IMR-90 (cell line): ENCODE measurements at regions not wholly inside any gene's neighbourhood (a gene's known extent, or its start where the extent isn't known, plus 50 kb on each side); places are given as distances from the start of the nearest gene placed in this dataset.

Experiments used
- ATAC-seq: fragments of 200-7000 bp; cut with Tn5 transposase; 2 replicates; pipeline ENCODE4 v1.9.1; 2020; ENCODE audit warnings: low read depth, mild to moderate bottlenecking, moderate library complexity
- BruUV-seq: library from RNA; stranded (reverse); fragments of 400-500 nt; replicated peaks from 2 replicates; lab custom pipeline; 2021; lab: Mats Ljungman, UMichigan
- CTCF ChIA-PET: fragments of 300-600 bp; formaldehyde crosslinking; extraction: SDS; loops from one replicate; lab custom pipeline; 2021; ENCODE audit warnings: antibody characterized with exemption; lab: Yijun Ruan, JAX
- POLR2A ChIA-PET: fragments of 300-600 bp; sonication (Branson Sonifier 250); formaldehyde crosslinking; loops from one replicate; lab custom pipeline; 2022; ENCODE audit warnings: antibody characterized with exemption; ENCODE audit not compliant: unreplicated experiment; lab: Charles Lee
- DNase-seq: peaks from one replicate; pipeline ENCODE4 v3.0.0; 2013
- H2AFZ ChIP-seq: replicated peaks from 2 replicates; pipeline ENCODE3; 2013; ENCODE audit warnings: low read length, mild to moderate bottlenecking; ENCODE audit not compliant: poor library complexity
- H2AK5ac ChIP-seq: 2 replicates; pipeline ENCODE4 v1.6.1; 2013; ENCODE audit warnings: low read depth, low read length, inconsistent platforms
- H2AK9ac ChIP-seq: replicated peaks from 2 replicates; pipeline ENCODE3; 2013; ENCODE audit warnings: mild to moderate bottlenecking, low read depth, low read length, moderate library complexity; ENCODE audit not compliant: poor library complexity
- H2BK120ac ChIP-seq: 2 replicates; pipeline ENCODE4 v1.6.1; 2013; ENCODE audit warnings: low read depth, low read length, inconsistent platforms
- H2BK15ac ChIP-seq: 3 replicates; pipeline ENCODE4 v1.6.1; 2013; ENCODE audit warnings: low read depth, low read length, inconsistent platforms
- H2BK20ac ChIP-seq: 2 replicates; pipeline ENCODE4 v1.6.1; 2013; ENCODE audit warnings: low read depth, mild to moderate bottlenecking, inconsistent platforms, low read length, moderate library complexity
- H2BK5ac ChIP-seq: 2 replicates; pipeline ENCODE4 v1.6.1; 2013; ENCODE audit warnings: mild to moderate bottlenecking, low read depth, low read length, inconsistent platforms; ENCODE audit not compliant: poor library complexity, severe bottlenecking
- H3K14ac ChIP-seq: replicated peaks from 2 replicates; pipeline ENCODE4 v1.6.1; 2013; ENCODE audit warnings: low read depth, low read length, inconsistent platforms
- H3K18ac ChIP-seq: 2 replicates; pipeline ENCODE4 v1.6.1; 2013; ENCODE audit warnings: low read depth, low read length, control low read depth
- H3K23ac ChIP-seq: 2 replicates; pipeline ENCODE4 v1.6.1; 2013; ENCODE audit warnings: low read depth, low read length, inconsistent platforms
- H3K27ac ChIP-seq: 2 replicates; pipeline ENCODE4 v1.5.1; 2013; ENCODE audit warnings: mild to moderate bottlenecking, control low read depth, low read length; ENCODE audit not compliant: insufficient read depth
- H3K27me3 ChIP-seq: 2 replicates; pipeline ENCODE4 v1.6.1; 2013; ENCODE audit warnings: low read length; ENCODE audit not compliant: control insufficient read depth, insufficient read depth
- H3K36me3 ChIP-seq: 2 replicates; pipeline ENCODE4 v1.6.1; 2013; ENCODE audit warnings: low read length, mixed read lengths; ENCODE audit not compliant: control insufficient read depth, insufficient read depth
- H3K4ac ChIP-seq: 2 replicates; pipeline ENCODE4 v1.6.1; 2013; ENCODE audit warnings: low read depth, low read length, inconsistent platforms
- H3K4me1 ChIP-seq: 2 replicates; pipeline ENCODE4 v1.6.1; 2013; ENCODE audit warnings: low read length, mixed read lengths; ENCODE audit not compliant: control insufficient read depth, insufficient read depth
- H3K4me2 ChIP-seq: 2 replicates; pipeline ENCODE4 v1.6.1; 2013; ENCODE audit warnings: low read depth, mild to moderate bottlenecking, control low read depth, low read length, moderate library complexity
- H3K4me3 ChIP-seq: 2 replicates; pipeline ENCODE4 v1.5.1; 2013; ENCODE audit warnings: low read depth, mild to moderate bottlenecking, control low read depth, low read length, moderate library complexity; ENCODE audit not compliant: insufficient read depth
- H3K56ac ChIP-seq: 2 replicates; pipeline ENCODE4 v1.6.1; 2013; ENCODE audit warnings: low read length, inconsistent platforms; ENCODE audit not compliant: insufficient read depth; ENCODE audit errors: extremely low read depth
- H3K79me1 ChIP-seq, 2 experiments: 2 replicates each; pipeline ENCODE4 v1.6.1; 2013; ENCODE audit warnings: low read length in 2 of 2, inconsistent platforms in 1 of 2, low read depth in 1 of 2
- H3K9ac ChIP-seq: 2 replicates; pipeline ENCODE4 v1.6.1; 2013; ENCODE audit warnings: low read depth, low read length, control low read depth
- H3K9me1 ChIP-seq: 2 replicates; pipeline ENCODE4 v1.6.1; 2013; ENCODE audit warnings: low read length, inconsistent platforms; ENCODE audit not compliant: insufficient read depth
- H3K9me3 ChIP-seq: 2 replicates; pipeline ENCODE4 v1.6.1; 2013; ENCODE audit warnings: low read length; ENCODE audit not compliant: control insufficient read depth, insufficient read depth
- H4K20me1 ChIP-seq: 2 replicates; pipeline ENCODE4 v1.6.1; 2013; ENCODE audit warnings: low read length, inconsistent platforms; ENCODE audit not compliant: insufficient read depth
- H4K5ac ChIP-seq: 2 replicates; pipeline ENCODE4 v1.6.1; 2013; ENCODE audit warnings: mild to moderate bottlenecking, low read depth, low read length, control low read depth
- H4K8ac ChIP-seq, 2 experiments: 2 replicates each; pipeline ENCODE4 v1.6.1; 2013; ENCODE audit warnings: low read depth in 2 of 2, low read length in 2 of 2, control low read depth in 1 of 2, inconsistent platforms in 1 of 2
- H4K91ac ChIP-seq: 2 replicates; pipeline ENCODE4 v1.6.1; 2013; ENCODE audit warnings: low read depth, low read length, inconsistent platforms; ENCODE audit not compliant: insufficient read depth
- BHLHE40 ChIP-seq: fragments of 150-350 bp; IDR thresholded peaks from 2 replicates; pipeline ENCODE4 v1.6.1; 2016; ENCODE audit warnings: mild to moderate bottlenecking, low read depth, low read length
- CEBPB ChIP-seq: IDR thresholded peaks from 2 replicates; pipeline ENCODE4 v1.6.1; 2012; ENCODE audit warnings: low read depth, low read length, improper control_type of control experiment
- CHD1 ChIP-seq: IDR thresholded peaks from 2 replicates; pipeline ENCODE4 v1.6.1; 2012; ENCODE audit warnings: low read depth, low read length, improper control_type of control experiment
- FOS ChIP-seq: fragments of 150-350 bp; IDR thresholded peaks from 2 replicates; pipeline ENCODE4 v1.6.1; 2016; ENCODE audit warnings: low read depth, low read length
- MAZ ChIP-seq: IDR thresholded peaks from 2 replicates; pipeline ENCODE4 v1.6.1; 2012; ENCODE audit warnings: low read depth, mild to moderate bottlenecking, low read length, improper control_type of control experiment, moderate library complexity, borderline replicate concordance
- MXI1 ChIP-seq: IDR thresholded peaks from 2 replicates; pipeline ENCODE4 v1.6.1; 2012; ENCODE audit warnings: low read depth, mild to moderate bottlenecking, low read length, moderate library complexity, borderline replicate concordance
- NFE2L2 ChIP-seq: fragments of 150-350 bp; IDR thresholded peaks from 2 replicates; pipeline ENCODE4 v1.6.1; 2016; ENCODE audit warnings: low read depth, mild to moderate bottlenecking, low read length
- POLR2A ChIP-seq: IDR thresholded peaks from 2 replicates; pipeline ENCODE4 v1.6.1; 2012; ENCODE audit warnings: mild to moderate bottlenecking, low read depth, low read length
- RAD21 ChIP-seq: IDR thresholded peaks from 2 replicates; pipeline ENCODE4 v1.6.1; 2012; ENCODE audit warnings: low read length, improper control_type of control experiment
- RCOR1 ChIP-seq: IDR thresholded peaks from 2 replicates; pipeline ENCODE4 v1.6.1; 2012; ENCODE audit warnings: mild to moderate bottlenecking, low read length, improper control_type of control experiment; ENCODE audit not compliant: insufficient replicate concordance
- WGBS, 2 experiments: methylation state at CpG; one replicate each; pipeline versions ENCODE4 v1.1.5 to v1.1.7; 2013; ENCODE audit warnings: missing lambda C conversion rate in 2 of 2; ENCODE audit not compliant: insufficient read length in 1 of 2; ENCODE audit errors: extremely low coverage in 2 of 2; 5-methylcytosine and 5-hydroxymethylcytosine counted together
- dilution Hi-C: fragments of 300-500 bp; cut with HindIII; formaldehyde crosslinking; loops from one replicate; pipeline ENCODE4 v1.14.3; 2018; ENCODE audit warnings: low sequenced_read_pairs; ENCODE audit not compliant: unreplicated experiment
- in situ Hi-C: fragments of 300-500 bp; cut with MboI; formaldehyde crosslinking; loops from 3 replicates; pipeline ENCODE4 v1.14.3; 2019; ENCODE audit warnings: low sequenced_read_pairs, inconsistent platforms, mixed read lengths
- intact Hi-C: fragments of 100-400 bp; cut with micrococcal nuclease; formaldehyde crosslinking; loops from 2 replicates; pipeline ENCODE4 v1.10.0; 2022
- TF ChIP-seq, protein P1 (sequence below): fragments of 150-350 bp; IDR thresholded peaks from 2 replicates; pipeline ENCODE4 v1.6.1; 2016; ENCODE audit warnings: low read depth, mild to moderate bottlenecking, low read length, moderate library complexity, borderline replicate concordance
- TF ChIP-seq, protein P2 (sequence below): fragments of 150-350 bp; IDR thresholded peaks from 2 replicates; pipeline ENCODE4 v1.6.1; 2017; ENCODE audit warnings: mild to moderate bottlenecking, antibody characterized with exemption, low read length, low read depth
- TF ChIP-seq, protein P3 (sequence below): conservative IDR thresholded peaks from 2 replicates; pipeline ENCODE4 v1.5.1; 2012; ENCODE audit warnings: mild to moderate bottlenecking, low read depth, low read length, improper control_type of control experiment

DNA sequence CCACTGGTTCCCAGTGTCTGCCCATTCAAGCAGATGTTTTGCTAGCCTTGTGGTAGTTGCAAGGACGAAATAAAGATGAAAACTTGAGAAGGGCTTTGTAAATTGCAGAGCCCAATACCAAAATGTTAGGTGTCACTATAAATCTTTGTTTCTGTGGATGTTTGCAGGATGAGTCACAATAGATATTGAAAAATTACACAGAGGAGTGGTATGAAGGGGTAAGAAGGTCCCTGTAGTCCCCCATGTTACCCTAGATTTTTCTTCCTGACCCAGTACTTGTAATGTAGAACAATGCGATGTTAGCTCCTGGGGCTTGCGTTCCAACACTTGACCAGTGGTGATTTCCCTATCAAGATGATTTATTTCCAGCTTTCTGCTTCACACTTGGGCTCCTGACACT lies 102.6 kb upstream of the LYZL1 start:
- no peak overlapping the region for H2BK15ac ChIP-seq
- WGBS, 2 experiments: no CpG with 5 or more reads among the region's 3 CpGs
- dilution Hi-C loops (no loop called here), in situ Hi-C loops (no loop called here), intact Hi-C loops (no loop called here)
- H3K4me3 ChIP-seq: no peak overlapping the region
- H4K20me1 ChIP-seq: no peaks in the 10 kb centered on the region
- no peak overlapping the region for H3K9ac ChIP-seq
- peaks cover 2% of the 10 kb centered on the region; the same call in 1 of the 2 replicates for H3K4me1 ChIP-seq
- POLR2A ChIA-PET: no interaction called here
- TF ChIP-seq RAD21 (no peak), CEBPB (no peak), MXI1 (no peak), FOS (no peak), BHLHE40 (no peak), MAZ (no peak), RCOR1 (no peak), NFE2L2 (no peak), CHD1 (no peak), POLR2A (no peak)
- TF ChIP-seq, protein P1, sequence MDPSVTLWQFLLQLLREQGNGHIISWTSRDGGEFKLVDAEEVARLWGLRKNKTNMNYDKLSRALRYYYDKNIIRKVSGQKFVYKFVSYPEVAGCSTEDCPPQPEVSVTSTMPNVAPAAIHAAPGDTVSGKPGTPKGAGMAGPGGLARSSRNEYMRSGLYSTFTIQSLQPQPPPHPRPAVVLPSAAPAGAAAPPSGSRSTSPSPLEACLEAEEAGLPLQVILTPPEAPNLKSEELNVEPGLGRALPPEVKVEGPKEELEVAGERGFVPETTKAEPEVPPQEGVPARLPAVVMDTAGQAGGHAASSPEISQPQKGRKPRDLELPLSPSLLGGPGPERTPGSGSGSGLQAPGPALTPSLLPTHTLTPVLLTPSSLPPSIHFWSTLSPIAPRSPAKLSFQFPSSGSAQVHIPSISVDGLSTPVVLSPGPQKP: no peak
- TF ChIP-seq, protein P2, sequence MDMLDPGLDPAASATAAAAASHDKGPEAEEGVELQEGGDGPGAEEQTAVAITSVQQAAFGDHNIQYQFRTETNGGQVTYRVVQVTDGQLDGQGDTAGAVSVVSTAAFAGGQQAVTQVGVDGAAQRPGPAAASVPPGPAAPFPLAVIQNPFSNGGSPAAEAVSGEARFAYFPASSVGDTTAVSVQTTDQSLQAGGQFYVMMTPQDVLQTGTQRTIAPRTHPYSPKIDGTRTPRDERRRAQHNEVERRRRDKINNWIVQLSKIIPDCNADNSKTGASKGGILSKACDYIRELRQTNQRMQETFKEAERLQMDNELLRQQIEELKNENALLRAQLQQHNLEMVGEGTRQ: no peak
- TF ChIP-seq, protein P3, sequence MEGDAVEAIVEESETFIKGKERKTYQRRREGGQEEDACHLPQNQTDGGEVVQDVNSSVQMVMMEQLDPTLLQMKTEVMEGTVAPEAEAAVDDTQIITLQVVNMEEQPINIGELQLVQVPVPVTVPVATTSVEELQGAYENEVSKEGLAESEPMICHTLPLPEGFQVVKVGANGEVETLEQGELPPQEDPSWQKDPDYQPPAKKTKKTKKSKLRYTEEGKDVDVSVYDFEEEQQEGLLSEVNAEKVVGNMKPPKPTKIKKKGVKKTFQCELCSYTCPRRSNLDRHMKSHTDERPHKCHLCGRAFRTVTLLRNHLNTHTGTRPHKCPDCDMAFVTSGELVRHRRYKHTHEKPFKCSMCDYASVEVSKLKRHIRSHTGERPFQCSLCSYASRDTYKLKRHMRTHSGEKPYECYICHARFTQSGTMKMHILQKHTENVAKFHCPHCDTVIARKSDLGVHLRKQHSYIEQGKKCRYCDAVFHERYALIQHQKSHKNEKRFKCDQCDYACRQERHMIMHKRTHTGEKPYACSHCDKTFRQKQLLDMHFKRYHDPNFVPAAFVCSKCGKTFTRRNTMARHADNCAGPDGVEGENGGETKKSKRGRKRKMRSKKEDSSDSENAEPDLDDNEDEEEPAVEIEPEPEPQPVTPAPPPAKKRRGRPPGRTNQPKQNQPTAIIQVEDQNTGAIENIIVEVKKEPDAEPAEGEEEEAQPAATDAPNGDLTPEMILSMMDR: no peak
- no peak overlapping the region for H2AFZ ChIP-seq
- H3K4me2 ChIP-seq: no peak overlapping the region
- H2AK9ac ChIP-seq: no peak overlapping the region
- H3K27ac ChIP-seq: no peak overlapping the region
- no peak overlapping the region for H3K23ac ChIP-seq
- H3K9me1 ChIP-seq: no peaks in the 10 kb centered on the region
- H2BK120ac ChIP-seq: no peak overlapping the region
- no peak overlapping the region for H3K4ac ChIP-seq
- ATAC-seq (no peak), DNase-seq (no peak)
- no peak overlapping the region for H3K14ac ChIP-seq
- no peak overlapping the region for H4K5ac ChIP-seq
- H4K91ac ChIP-seq: no peak overlapping the region
- H2AK5ac ChIP-seq: no peak overlapping the region
- CTCF ChIA-PET: no interaction called here
- H3K9me3 ChIP-seq: peaks cover 2% of the 10 kb centered on the region; the same call in 1 of the 2 replicates
- H3K56ac ChIP-seq: no peak overlapping the region
- no peak overlapping the region for H4K8ac ChIP-seq
- H2BK20ac ChIP-seq: no peak overlapping the region
- no TSS peak for BruUV-seq
- no peaks in the 10 kb centered on the region for H3K79me1 ChIP-seq
- H3K18ac ChIP-seq: no peak overlapping the region
- no peak overlapping the region for H2BK5ac ChIP-seq
- no peaks in the 10 kb centered on the region for H3K36me3 ChIP-seq
- H3K27me3 ChIP-seq: peaks cover 22% of the 10 kb centered on the region
